ENCODE measurements at regions not wholly inside any gene's neighbourhood (a gene's known extent, or its start where the extent isn't known, plus 50 kb on each side); places are given as distances from the start of the nearest gene placed in this dataset.
A peak's percentile ranks its signal among the peaks of the same experiment; 100 is the strongest.

GRCh38 chr2:42914860-42915259, 122.5 kb upstream of the HAAO start:
- DNase-seq: no peak

GRCh38 chr2:42914314-42914713, 121.9 kb upstream of the HAAO start:
- no peak for DNase-seq

GRCh38 chr2:42913280-42913878, 121.0 kb upstream of the HAAO start:
- no peak for DNase-seq

GRCh38 chr2:42910645-42911405, 118.4 kb upstream of the HAAO start:
- no peak for DNase-seq

GRCh38 chr2:42909966-42910365, 117.6 kb upstream of the HAAO start:
- no peak for DNase-seq

- no peak for DNase-seq
Measured at GRCh38 chr2:42908518-42909200, 116.3 kb upstream of the HAAO start.

- no peak for DNase-seq
Measured at GRCh38 chr2:42907835-42908234, 115.5 kb upstream of the HAAO start.

- DNase-seq: peak; percentile 48
Measured at GRCh38 chr2:42906557-42907411, 114.4 kb upstream of the HAAO start.

- no peak for DNase-seq
Measured at GRCh38 chr2:42906111-42906556, 113.8 kb upstream of the HAAO start.

GRCh38 chr2:42905341-42906110, 113.1 kb upstream of the HAAO start:
- DNase-seq: peak; percentile 79

- DNase-seq: no peak
Measured at GRCh38 chr2:42904576-42904876, 112.1 kb upstream of the HAAO start.

GRCh38 chr2:42903821-42904575, 111.6 kb upstream of the HAAO start:
- no peak for DNase-seq

GRCh38 chr2:42902939-42903709, 110.7 kb upstream of the HAAO start:
- DNase-seq: no peak

GRCh38 chr2:42901076-42901640, 108.8 kb upstream of the HAAO start:
- DNase-seq: peak; percentile 57

- no peak for DNase-seq
Measured at GRCh38 chr2:42900289-42900891, 108.0 kb upstream of the HAAO start.

- no peak for DNase-seq
Measured at GRCh38 chr2:42897358-42897757, 105.0 kb upstream of the HAAO start.

GRCh38 chr2:42895791-42896135, 103.4 kb upstream of the HAAO start:
- DNase-seq: no peak

GRCh38 chr2:42895134-42895790, 102.9 kb upstream of the HAAO start:
- DNase-seq: no peak

GRCh38 chr2:42893047-42893758, 100.8 kb upstream of the HAAO start:
- no peak for DNase-seq

Measured in fibroblast of skin of abdomen (primary cell).